Pulmonary artery endothelial cell (primary cell): ENCODE measurements at regions not wholly inside any gene's neighbourhood (a gene's known extent, or its start where the extent isn't known, plus 50 kb on each side); places are given as distances from the start of the nearest gene placed in this dataset.
"Not testable (repeated sequence)": the region's sequence is repeated elsewhere in the genome, so short reads cannot be mapped to it uniquely, and the experiment has no call there.

Experiments
- DNase-seq: peaks from one replicate; pipeline ENCODE4 v3.0.0-alpha.2; 2011; ENCODE audit warnings: low read depth, low spot score

GRCh38 chr3:191148131-191148530 is 50.9 kb upstream of the OSTN start:
- DNase-seq, result no peak

- peak; percentile 13 for DNase-seq
Measured at GRCh38 chr3:191143224-191143623, 55.8 kb upstream of the OSTN start.

- peak; percentile 78 for DNase-seq
Measured at GRCh38 chr3:191141728-191142127, 57.3 kb upstream of the OSTN start.

- DNase-seq, result no peak
Measured at GRCh38 chr3:191139736-191140135, 59.3 kb upstream of the OSTN start.

GRCh38 chr3:191138937-191139336 is 60.1 kb upstream of the OSTN start:
- DNase-seq, result no peak

- no peak for DNase-seq
Measured at GRCh38 chr3:191137708-191138107, 61.3 kb upstream of the OSTN start.

- DNase-seq, result peak; percentile 10
Measured at GRCh38 chr3:191136347-191136746, 62.7 kb upstream of the OSTN start.

- no peak for DNase-seq
Measured at GRCh38 chr3:191135175-191135574, 63.9 kb upstream of the OSTN start.

- no peak for DNase-seq
Measured at GRCh38 chr3:191133359-191133758, 65.7 kb upstream of the OSTN start.

GRCh38 chr3:191131305-191131704 is 67.7 kb upstream of the OSTN start:
- DNase-seq, result no peak

GRCh38 chr3:191124891-191125290 is 74.2 kb upstream of the OSTN start:
- not testable (repeated sequence) for DNase-seq

- DNase-seq, result no peak
Measured at GRCh38 chr3:191123946-191124345, 75.1 kb upstream of the OSTN start.

GRCh38 chr3:191123231-191123630 is 75.8 kb upstream of the OSTN start:
- no peak for DNase-seq

GRCh38 chr3:191120447-191121298 is 78.4 kb upstream of the OSTN start:
- no peak for DNase-seq

GRCh38 chr3:191119415-191120295 is 79.4 kb upstream of the OSTN start:
- no peak for DNase-seq

GRCh38 chr3:191111722-191112121 is 87.3 kb upstream of the OSTN start:
- DNase-seq, result no peak

GRCh38 chr3:191105418-191105817 is 93.6 kb upstream of the OSTN start:
- no peak for DNase-seq

GRCh38 chr3:191100516-191100915 is 98.5 kb upstream of the OSTN start:
- no peak for DNase-seq

GRCh38 chr3:191094057-191094845 is 104.8 kb upstream of the OSTN start:
- DNase-seq, result no peak

- no peak for DNase-seq
Measured at GRCh38 chr3:191087391-191087790, 111.7 kb upstream of the OSTN start.

- DNase-seq, result no peak
Measured at GRCh38 chr3:191085091-191085490, 114.0 kb upstream of the OSTN start.

GRCh38 chr3:191078913-191079312 is 120.1 kb upstream of the OSTN start:
- DNase-seq, result not testable (repeated sequence)
